ENCODE measurements at regions not wholly inside any gene's neighbourhood (a gene's known extent, or its start where the extent isn't known, plus 50 kb on each side); places are given as distances from the start of the nearest gene placed in this dataset.

- CTCF ChIA-PET, result no interaction called here
- POLR2A ChIA-PET, result no interaction called here
Observed at GRCh38 chr18:67080601-67081000, 435.9 kb downstream of the DSEL start.

GRCh38 chr18:67074309-67074708 lies 442.2 kb downstream of the DSEL start:
- POLR2A ChIA-PET, result no interaction called here
- CTCF ChIA-PET, result no interaction called here

- CTCF ChIA-PET, result no interaction called here
- POLR2A ChIA-PET, result no interaction called here
Observed at GRCh38 chr18:67072791-67073190, 443.7 kb downstream of the DSEL start.

- ChIA-PET CTCF (no interaction called here), POLR2A (no interaction called here)
Observed at GRCh38 chr18:67068608-67069007, 447.9 kb downstream of the DSEL start.

- CTCF ChIA-PET, result no interaction called here
- POLR2A ChIA-PET, result no interaction called here
Observed at GRCh38 chr18:67047334-67047733, 443.4 kb upstream of the CDH19 start.

GRCh38 chr18:67043276-67043675 lies 439.4 kb upstream of the CDH19 start:
- POLR2A ChIA-PET, result no interaction called here
- CTCF ChIA-PET, result no interaction called here

GRCh38 chr18:67041334-67041733 lies 437.4 kb upstream of the CDH19 start:
- ChIA-PET CTCF (no interaction called here), POLR2A (no interaction called here)

- ChIA-PET CTCF (interaction anchor here (0.6 kb wide), 2 partner anchors 85 to 927 kb away, joined by 3 to 4 read pairs; no protein-coding TSS in a partner anchor), POLR2A (no interaction called here)
Observed at GRCh38 chr18:67035026-67035425, 431.1 kb upstream of the CDH19 start.

GRCh38 chr18:67023059-67023458 lies 419.2 kb upstream of the CDH19 start:
- POLR2A ChIA-PET, result no interaction called here
- CTCF ChIA-PET, result no interaction called here

- ChIA-PET CTCF (no interaction called here), POLR2A (no interaction called here)
Observed at GRCh38 chr18:67010919-67011318, 407.0 kb upstream of the CDH19 start.

- CTCF ChIA-PET, result no interaction called here
- POLR2A ChIA-PET, result no interaction called here
Observed at GRCh38 chr18:67007999-67008398, 404.1 kb upstream of the CDH19 start.

GRCh38 chr18:67007085-67007484 lies 403.2 kb upstream of the CDH19 start:
- CTCF ChIA-PET, result no interaction called here
- POLR2A ChIA-PET, result no interaction called here

GRCh38 chr18:67001052-67001451 lies 397.2 kb upstream of the CDH19 start:
- ChIA-PET CTCF (no interaction called here), POLR2A (no interaction called here)

GRCh38 chr18:66999003-66999402 lies 395.1 kb upstream of the CDH19 start:
- ChIA-PET POLR2A (no interaction called here), CTCF (no interaction called here)

GRCh38 chr18:66995270-66995669 lies 391.4 kb upstream of the CDH19 start:
- CTCF ChIA-PET, result no interaction called here
- POLR2A ChIA-PET, result no interaction called here

- CTCF ChIA-PET, result no interaction called here
- POLR2A ChIA-PET, result no interaction called here
Observed at GRCh38 chr18:66994790-66995189, 390.9 kb upstream of the CDH19 start.

GRCh38 chr18:66993492-66993891 lies 389.6 kb upstream of the CDH19 start:
- CTCF ChIA-PET, result no interaction called here
- POLR2A ChIA-PET, result no interaction called here

GRCh38 chr18:66990909-66991308 lies 387.0 kb upstream of the CDH19 start:
- ChIA-PET CTCF (no interaction called here), POLR2A (no interaction called here)

GRCh38 chr18:66979009-66979408 lies 375.1 kb upstream of the CDH19 start:
- ChIA-PET CTCF (interaction anchor here (0.6 kb wide), 1 partner anchor 1508 kb away, joined by 3 read pairs; no protein-coding TSS in a partner anchor), POLR2A (no interaction called here)

GRCh38 chr18:66972681-66973080 lies 368.8 kb upstream of the CDH19 start:
- ChIA-PET POLR2A (no interaction called here), CTCF (no interaction called here)

GRCh38 chr18:66971960-66972359 lies 368.1 kb upstream of the CDH19 start:
- ChIA-PET POLR2A (no interaction called here), CTCF (no interaction called here)

- ChIA-PET POLR2A (no interaction called here), CTCF (no interaction called here)
Observed at GRCh38 chr18:66966171-66966570, 362.3 kb upstream of the CDH19 start.

GRCh38 chr18:66958309-66958708 lies 354.4 kb upstream of the CDH19 start:
- POLR2A ChIA-PET, result no interaction called here

More at GRCh38 chr18:66958309-66958708, 354.4 kb upstream of the CDH19 start:
- CTCF ChIA-PET, result no interaction called here
